Left kidney (tissue), 1 donor: ENCODE measurements at regions not wholly inside any gene's neighbourhood (a gene's known extent, or its start where the extent isn't known, plus 50 kb on each side); places are given as distances from the start of the nearest gene placed in this dataset.
A peak's percentile ranks its signal among the peaks of the same experiment; 100 is the strongest.

ENCODE experiments used
- DNase-seq: peaks from one replicate; pipeline ENCODE4 v3.0.0-alpha.2; 2013

DNA sequence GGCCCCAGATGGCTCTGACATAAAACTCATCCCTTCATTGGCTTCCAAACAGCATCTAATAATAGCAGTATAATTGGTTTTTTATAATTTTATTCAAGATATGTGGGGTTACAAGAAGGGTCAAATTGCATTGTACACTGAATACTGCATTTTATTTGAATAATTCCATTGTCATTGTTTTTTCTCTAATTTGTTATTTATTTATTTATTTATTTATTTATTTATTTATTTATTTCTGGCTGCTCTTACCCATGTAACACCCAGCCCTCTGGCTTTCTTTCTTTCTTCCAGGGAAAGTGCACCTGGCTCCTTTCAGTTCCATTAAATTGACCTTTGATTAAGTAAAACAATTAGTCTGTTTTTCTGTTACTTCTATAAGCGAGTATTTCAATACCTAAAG lies 210.1 kb downstream of the CDH9 start:
- no peak for DNase-seq

- no peak for DNase-seq
Measured at GRCh38 chr5:26813235-26813634, 225.2 kb downstream of the CDH9 start.

DNA sequence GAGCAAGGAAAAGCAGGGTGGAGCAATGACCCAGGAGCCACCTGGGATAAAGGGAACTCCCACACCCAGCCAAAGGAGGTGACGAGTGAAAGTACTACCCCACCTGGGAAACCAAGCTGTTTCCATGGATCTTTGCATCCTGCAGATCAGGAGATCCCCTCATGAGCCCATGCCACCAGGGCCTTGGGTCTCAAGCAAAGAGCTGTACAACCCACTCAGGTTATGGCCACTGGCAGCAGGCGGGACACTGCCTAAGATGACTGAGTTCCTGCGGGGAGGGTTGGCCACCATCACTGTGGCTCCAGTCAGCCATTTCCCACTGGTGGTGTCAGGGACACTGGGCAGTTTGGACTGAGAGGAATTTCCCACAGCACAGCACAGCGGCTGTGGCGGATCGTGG lies 225.7 kb downstream of the CDH9 start:
- DNase-seq = no peak

DNA sequence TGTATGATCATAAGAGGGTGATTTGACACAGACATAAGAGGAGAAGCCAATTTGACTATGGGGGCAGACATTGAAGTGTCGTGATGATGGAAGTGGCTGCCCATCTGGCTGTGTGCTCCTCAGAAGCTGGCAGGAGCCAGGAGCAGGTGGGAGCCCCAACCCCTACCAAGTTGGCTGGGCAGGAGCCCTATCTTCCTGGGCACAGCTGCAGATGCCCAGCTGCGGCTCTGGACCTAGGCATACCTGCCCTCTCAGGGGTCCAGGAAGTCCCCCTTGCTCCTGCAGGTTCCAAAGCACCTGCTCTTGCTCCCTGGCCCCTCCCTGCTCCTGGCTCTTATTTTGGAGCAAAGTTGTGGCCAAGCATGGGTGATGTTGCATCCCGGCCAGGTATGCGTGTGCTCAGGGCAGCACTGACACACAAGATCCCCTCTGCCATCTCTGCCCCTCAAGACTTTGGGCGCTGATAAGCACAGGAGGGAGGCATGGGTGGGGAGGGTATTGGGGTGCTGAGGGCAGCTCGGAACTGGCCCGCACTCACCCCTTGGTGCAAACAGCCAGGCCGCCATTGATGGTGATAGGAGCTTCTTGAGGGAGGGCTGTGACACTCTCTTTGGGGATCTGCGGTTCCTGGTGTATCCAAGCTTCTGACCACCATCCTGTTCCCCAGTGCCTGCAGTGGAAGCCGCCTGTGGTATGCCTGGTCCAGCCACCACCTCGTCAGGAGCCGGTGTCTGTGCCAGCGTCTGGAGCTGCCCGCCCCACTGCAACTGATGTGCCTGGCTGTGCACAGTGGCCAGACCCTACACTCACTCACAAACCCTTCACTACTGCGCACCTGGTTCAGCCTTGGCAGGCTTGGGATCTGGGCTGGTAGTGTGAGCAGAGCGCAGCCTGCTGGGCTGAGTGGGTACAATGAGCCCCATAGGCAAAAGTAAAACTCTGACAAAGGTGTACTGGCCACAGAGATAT lies 230.9 kb downstream of the CDH9 start:
- no peak for DNase-seq

DNA sequence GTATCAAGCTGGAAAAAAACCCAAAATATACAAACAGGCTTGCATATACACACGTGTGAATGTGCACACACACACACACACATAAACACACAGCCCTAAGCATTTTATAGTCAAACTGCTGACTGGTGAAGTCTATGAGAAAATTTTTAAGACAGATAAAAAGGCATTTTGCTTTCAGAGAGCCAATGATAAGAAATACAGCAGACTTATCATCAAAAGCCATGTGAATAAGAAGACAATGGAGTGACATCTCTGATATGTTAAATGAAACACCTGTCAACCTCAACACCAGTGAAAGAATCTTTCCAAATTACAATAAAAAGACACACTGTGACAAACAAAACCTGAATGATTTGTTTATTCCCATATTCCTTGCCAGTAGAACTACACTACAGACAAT lies 233.3 kb downstream of the CDH9 start:
- DNase-seq = no peak

DNA sequence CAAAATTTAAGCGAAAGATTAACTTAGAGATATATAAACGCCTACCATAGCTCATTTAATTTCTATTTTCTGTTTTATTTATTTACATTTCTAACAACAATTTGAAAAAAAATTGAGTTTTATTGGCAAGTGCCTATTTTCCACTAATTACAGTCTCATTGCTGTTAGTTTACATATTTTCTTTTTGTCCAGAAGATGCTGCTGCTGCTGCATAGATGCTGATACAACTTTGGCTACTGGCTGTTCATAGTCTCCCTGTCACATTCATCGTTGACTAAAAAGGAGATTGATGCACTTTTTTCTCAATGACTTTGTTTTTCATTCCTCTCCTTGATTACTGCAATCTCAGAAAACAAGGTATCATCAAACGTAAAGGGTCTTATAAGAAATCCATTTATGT lies 235.4 kb downstream of the CDH9 start:
- DNase-seq = no peak

DNA sequence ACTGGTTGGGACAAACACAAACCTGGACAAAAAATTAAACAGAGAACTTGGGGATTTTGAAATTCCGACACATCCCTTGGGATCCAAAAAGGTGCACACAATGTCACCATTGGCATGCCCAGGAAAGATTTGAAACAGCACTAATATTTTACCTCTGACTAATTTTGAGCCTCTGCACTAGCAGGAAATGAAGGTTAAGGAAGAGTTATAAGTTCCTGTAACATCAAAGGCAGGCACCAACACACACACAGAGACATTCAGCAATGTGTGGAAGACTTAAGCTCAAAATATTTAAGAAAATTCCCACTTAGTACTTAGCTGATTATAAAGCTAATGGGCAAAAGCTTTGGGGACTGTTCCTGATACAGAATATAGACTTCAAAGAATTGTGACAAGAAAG lies 247.0 kb downstream of the CDH9 start:
- DNase-seq = no peak

DNA sequence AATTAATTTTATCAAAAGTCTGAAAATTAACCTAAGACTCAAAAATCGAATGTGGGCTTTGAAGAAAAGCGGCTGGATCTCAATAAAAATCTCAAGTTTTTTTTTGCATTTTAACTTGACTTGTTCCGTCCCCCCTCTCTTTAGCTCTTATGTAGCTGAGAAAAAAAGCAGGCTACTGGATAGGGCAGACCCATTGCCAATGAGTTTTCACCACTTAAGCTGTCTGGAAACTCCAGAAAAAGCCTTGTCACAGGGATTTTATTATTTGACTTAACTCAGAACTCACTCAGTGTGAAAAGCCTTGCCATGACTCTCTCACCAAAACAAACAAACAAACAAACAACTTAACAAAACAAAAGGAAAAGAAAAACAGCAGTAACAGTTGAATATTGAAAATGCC lies 247.4 kb downstream of the CDH9 start:
- DNase-seq = no peak

GRCh38 chr5:26763215-26763614 lies 275.2 kb downstream of the CDH9 start:
- peak; percentile 24 for DNase-seq

DNA sequence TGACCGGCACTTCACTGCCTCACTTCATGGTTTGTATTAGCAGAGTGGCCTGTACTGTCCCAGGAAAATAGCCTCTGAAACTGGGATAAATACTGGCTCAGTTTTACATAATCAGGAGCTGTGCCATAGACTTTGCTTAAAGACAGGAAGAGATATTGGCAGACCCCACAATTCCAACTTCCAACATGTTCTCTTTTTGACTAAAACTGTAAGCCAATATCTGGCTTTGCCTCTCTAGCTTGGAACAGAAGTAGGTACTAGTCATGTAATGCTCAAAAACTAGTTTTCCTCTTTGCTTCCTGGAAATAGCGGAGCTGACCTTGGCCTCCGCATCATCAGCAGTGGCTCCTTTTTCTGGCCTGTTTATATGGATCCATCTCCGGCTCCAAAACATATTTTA lies 276.9 kb downstream of the CDH9 start:
- DNase-seq = no peak

DNA sequence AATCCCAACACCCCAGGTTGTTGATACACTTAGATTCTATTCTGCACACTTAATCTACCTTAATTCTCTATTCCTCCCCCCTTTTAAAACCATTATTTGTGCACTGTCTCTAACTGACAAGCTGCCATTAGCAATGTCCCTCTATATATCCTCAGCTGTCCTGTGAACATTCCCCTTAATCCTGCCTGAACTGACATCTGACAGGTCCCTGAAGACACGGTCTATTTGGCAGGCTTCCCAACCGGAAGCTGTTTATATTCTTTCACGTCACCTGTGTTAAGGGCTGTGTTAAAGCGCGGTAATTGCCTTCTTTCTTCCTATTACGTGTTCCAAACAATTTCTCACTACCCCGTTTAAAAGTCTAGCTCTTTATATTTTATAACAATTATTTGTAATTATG lies 277.3 kb downstream of the CDH9 start:
- DNase-seq = peak; percentile 5

DNA sequence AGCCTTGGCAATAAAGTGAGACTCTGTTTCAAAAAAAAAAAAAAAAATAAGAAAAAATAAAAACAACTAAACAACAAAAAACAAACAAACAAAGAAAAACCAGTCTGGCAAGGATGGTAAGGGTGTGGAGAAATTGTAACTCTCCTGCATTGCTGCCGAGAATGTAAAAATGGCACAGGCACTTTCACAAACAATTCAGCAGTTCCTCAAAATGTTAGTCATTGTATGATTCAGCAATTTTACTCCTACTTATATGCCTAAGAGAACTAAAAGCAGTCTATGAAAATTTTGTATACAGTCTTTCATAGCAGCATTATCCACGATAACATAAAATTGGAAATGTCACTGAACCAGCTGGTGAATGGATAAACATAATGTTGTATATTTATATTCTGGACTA lies 280.4 kb downstream of the CDH9 start:
- DNase-seq = no peak

DNA sequence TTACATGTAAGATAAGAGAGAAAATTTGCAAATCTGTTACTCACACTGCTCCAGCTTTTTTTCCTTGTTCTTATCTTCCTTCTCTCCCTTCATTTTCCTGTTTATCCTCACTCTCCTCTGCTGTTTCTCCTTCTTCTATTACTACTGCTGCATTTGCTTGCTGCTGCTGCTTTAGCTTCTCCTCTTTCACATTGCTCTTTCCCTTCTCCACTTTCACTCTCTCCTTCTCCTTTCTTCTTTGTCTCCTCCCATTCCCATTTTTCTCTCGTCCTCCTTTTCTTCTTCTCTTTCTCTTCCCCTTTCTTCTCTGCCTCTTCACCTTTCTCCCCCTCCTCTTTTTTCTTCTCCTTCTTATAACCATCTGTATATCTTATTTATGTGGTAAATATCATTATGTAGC lies 288.6 kb downstream of the CDH9 start:
- no peak for DNase-seq

DNA sequence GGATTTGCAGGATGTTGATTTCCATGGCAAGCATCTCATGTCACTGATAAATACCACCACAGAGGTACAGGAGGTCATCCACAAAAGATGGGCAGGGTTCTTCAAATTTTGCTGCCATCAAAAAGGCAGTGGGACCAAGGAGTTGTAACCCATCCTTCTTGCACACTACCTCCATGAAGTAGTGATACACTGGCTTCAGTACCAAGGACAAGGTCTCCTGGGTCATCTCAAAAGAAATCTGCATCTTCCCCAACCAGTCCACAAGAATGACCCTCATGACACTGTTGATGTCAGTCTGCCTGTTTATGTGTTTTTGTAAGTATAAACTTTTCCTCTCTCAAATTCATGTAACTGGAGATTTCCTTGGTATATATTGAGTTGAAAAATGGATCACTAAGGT lies 298.2 kb downstream of the CDH9 start:
- no peak for DNase-seq

- DNase-seq = no peak
Measured at GRCh38 chr5:26737348-26738265, 300.8 kb downstream of the CDH9 start.

- no peak for DNase-seq
Measured at GRCh38 chr5:26727916-26728315, 310.5 kb downstream of the CDH9 start.

DNA sequence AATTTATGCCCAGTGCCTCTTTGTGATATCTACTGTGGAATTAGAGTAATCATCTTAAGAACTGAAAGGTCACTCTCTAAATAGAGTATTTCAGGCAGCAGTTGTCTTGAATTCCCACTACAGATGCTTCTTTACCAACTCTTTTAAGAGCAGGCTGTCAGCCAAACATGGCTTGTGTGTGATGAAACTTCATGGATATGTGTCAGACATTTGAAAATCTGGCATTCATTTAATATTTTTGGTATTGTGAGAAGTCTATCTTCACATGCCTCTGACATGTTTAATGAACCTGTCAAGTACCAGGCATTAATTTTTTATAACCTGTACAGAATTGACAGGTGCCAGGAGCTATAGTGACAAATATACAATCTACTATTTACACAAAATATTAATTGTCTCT lies 318.6 kb downstream of the CDH9 start:
- DNase-seq = no peak

- DNase-seq = peak; percentile 26
Measured at GRCh38 chr5:26700759-26701384, 337.5 kb downstream of the CDH9 start.

GRCh38 chr5:26692952-26693351 lies 345.4 kb downstream of the CDH9 start:
- no peak for DNase-seq

GRCh38 chr5:26691486-26691885 lies 346.9 kb downstream of the CDH9 start:
- no peak for DNase-seq

DNA sequence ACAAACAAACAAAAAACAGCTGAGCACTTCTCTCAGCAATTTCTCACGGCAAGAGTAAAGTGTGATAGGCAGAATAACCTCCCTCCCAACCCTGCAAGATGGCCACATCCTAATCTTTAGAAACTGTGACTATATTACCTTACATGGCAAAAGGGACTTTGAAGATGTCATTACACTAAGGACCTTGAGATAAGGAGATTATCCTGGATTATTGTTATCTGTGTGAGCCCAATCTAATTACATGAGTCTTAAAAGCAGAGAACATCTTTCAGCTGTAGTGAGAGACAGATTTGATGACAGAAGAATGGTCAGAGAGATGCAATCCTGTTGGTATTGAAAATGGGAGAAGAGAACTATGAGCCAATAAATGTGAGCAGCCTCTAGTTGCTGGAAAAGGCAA lies 347.9 kb downstream of the CDH9 start:
- no peak for DNase-seq

DNA sequence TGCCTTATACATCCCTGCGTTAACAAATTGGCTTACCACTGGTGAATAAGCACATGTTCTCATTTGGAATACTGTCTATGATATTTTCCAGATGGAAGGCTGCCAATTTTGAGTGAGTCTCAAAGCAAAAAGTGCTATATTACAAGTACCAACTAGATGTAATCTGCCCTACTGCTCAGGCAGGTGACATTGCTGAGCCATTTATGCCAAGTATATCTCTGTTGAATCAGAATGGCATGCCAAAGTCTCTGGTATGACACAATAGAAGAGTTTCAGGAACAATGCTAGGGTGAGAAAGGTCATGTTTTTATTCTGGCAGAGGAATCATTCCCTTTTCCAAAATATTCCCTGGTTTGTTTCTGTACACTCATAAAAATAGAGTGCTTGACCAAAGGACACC lies 356.5 kb downstream of the CDH9 start:
- DNase-seq = no peak

DNA sequence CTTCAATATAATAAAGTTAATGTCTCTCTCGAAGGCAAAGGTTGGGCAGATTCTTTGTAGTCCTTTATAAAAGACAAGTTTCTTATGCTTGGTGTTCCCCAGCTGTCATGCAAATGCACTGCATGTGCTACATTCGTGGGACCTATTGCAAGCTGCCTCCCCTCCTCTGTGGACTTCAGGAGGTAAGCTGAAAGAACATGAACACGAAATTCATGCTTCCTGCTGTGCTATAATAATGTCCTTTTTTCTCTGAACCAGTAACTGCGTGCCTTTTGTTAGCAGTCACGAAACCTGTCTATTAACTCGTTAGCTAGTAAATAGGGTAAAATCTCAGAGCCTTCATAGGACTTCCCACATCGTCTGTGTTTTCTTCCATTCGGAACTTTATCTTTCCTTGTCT lies 363.5 kb downstream of the CDH9 start:
- no peak for DNase-seq
